ENCODE measurements at regions not wholly inside any gene's neighbourhood (a gene's known extent, or its start where the extent isn't known, plus 50 kb on each side); places are given as distances from the start of the nearest gene placed in this dataset.

DNA sequence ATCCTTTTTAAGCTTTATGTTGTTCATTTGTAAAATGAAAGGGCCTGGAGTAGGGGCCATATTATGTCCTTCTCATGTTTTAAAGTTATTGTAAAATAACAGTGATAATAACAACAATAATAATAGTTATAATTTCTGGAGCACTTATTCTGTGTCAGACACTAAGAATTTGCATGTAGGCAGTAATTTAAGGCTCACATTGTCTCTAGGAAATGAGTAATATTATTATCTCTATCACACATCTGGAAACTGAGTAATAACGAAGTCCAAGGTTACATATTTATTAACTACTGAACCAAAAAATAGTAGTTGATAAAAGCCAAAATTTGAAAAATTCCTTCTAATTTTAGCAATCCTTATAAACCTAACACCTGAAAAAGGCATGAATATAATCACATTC is 520.7 kb upstream of the PABPC4L start:
- Histone ChIP-seq H3K9me2 (replicated peaks; ENCODE audit: insufficient read depth, low read length) (no peaks in the 10 kb centered on the region), H3K4me2 (ENCODE audit: low read depth, low read length, poor library complexity, severe bottlenecking) (no peak overlapping the region), H3K4me3 (ENCODE audit: insufficient read depth, low read length, poor library complexity, severe bottlenecking) (no peak overlapping the region), H3K9me3 (ENCODE audit: insufficient read depth, low read length) (no peaks in the 10 kb centered on the region), H3K27ac (ENCODE audit: low read depth, low read length) (no peak overlapping the region), H3F3A (ENCODE audit: insufficient read depth) (no peaks in the 10 kb centered on the region), H2AFZ (ENCODE audit: low read depth, low read length, severe bottlenecking) (no peak overlapping the region), H3K36me3 (ENCODE audit: low read length) (no peaks in the 10 kb centered on the region), H4K20me1 (ENCODE audit: low read depth, low read length) (no peaks in the 10 kb centered on the region), H3K27me3 (ENCODE audit: low read length) (no peaks in the 10 kb centered on the region), H3K79me2 (ENCODE audit: insufficient read depth, low read length) (no peaks in the 10 kb centered on the region), H3K9ac (ENCODE audit: low read length) (no peak overlapping the region)
- TF ChIP-seq, protein P1, sequence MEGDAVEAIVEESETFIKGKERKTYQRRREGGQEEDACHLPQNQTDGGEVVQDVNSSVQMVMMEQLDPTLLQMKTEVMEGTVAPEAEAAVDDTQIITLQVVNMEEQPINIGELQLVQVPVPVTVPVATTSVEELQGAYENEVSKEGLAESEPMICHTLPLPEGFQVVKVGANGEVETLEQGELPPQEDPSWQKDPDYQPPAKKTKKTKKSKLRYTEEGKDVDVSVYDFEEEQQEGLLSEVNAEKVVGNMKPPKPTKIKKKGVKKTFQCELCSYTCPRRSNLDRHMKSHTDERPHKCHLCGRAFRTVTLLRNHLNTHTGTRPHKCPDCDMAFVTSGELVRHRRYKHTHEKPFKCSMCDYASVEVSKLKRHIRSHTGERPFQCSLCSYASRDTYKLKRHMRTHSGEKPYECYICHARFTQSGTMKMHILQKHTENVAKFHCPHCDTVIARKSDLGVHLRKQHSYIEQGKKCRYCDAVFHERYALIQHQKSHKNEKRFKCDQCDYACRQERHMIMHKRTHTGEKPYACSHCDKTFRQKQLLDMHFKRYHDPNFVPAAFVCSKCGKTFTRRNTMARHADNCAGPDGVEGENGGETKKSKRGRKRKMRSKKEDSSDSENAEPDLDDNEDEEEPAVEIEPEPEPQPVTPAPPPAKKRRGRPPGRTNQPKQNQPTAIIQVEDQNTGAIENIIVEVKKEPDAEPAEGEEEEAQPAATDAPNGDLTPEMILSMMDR (IDR thresholded peaks at IDR 0.05; ENCODE audit: insufficient read depth, low read length, poor library complexity, severe bottlenecking), result no peak
- no peak for TF ChIP-seq EZH2phosphoT487 (conservative IDR thresholded peaks at IDR 0.05; ENCODE audit: low read length)

DNA sequence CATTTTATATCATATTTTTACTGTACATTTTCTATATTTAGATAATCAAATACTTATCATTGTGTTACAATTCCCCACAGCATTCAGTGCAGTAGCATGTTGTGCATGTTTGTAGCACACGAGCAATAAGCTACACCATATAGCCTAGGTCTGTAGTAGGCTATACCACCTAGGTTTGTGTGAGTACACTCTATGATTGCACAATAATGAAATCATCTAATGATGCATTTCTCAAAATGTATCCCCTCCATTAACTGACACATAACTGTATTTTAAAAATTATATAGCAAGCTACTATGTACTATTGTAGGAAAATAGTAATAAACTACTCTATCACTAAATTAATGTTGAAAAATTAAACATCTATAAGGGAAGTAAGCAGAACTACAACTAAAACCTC is 518.4 kb upstream of the PABPC4L start:
- Histone ChIP-seq H3K79me2 (ENCODE audit: insufficient read depth, low read length) (no peaks in the 10 kb centered on the region), H3K4me3 (ENCODE audit: insufficient read depth, low read length, poor library complexity, severe bottlenecking) (no peak overlapping the region), H3K36me3 (ENCODE audit: low read length) (no peaks in the 10 kb centered on the region), H3F3A (ENCODE audit: insufficient read depth) (no peaks in the 10 kb centered on the region), H3K27ac (ENCODE audit: low read depth, low read length) (no peak overlapping the region), H2AFZ (ENCODE audit: low read depth, low read length, severe bottlenecking) (no peak overlapping the region), H3K9me2 (replicated peaks; ENCODE audit: insufficient read depth, low read length) (no peaks in the 10 kb centered on the region), H4K20me1 (ENCODE audit: low read depth, low read length) (no peaks in the 10 kb centered on the region), H3K27me3 (ENCODE audit: low read length) (no peaks in the 10 kb centered on the region), H3K9ac (ENCODE audit: low read length) (no peak overlapping the region), H3K4me2 (ENCODE audit: low read depth, low read length, poor library complexity, severe bottlenecking) (no peak overlapping the region), H3K9me3 (ENCODE audit: insufficient read depth, low read length) (no peaks in the 10 kb centered on the region)
- no peak for TF ChIP-seq EZH2phosphoT487 (conservative IDR thresholded peaks at IDR 0.05; ENCODE audit: low read length)

DNA sequence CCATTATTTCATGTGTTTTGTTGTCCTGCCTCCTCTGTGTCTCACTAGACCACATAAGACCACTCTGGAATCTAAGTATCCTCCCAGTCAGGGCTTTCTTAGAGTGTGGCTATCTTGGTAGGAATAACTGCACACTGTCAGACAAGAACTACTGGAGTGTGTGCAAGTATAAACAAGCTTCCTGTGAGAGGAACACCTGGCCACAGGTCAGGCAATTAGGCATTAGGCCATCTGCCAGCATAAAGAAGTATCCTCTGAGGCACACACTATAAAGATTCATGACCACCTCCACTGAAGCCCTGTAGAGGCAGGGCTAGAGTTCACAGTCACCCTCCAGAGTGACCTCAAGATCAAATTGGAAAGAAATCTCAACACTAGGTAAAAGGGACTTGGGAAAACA is 507.0 kb upstream of the PABPC4L start:
- Histone ChIP-seq H3K9ac (ENCODE audit: low read length) (no peak overlapping the region), H4K20me1 (ENCODE audit: low read depth, low read length) (no peaks in the 10 kb centered on the region), H3K9me2 (replicated peaks; ENCODE audit: insufficient read depth, low read length) (no peaks in the 10 kb centered on the region), H2AFZ (ENCODE audit: low read depth, low read length, severe bottlenecking) (no peak overlapping the region), H3K79me2 (ENCODE audit: insufficient read depth, low read length) (no peaks in the 10 kb centered on the region), H3K27ac (ENCODE audit: low read depth, low read length) (no peak overlapping the region), H3K9me3 (ENCODE audit: insufficient read depth, low read length) (no peaks in the 10 kb centered on the region), H3K27me3 (ENCODE audit: low read length) (no peaks in the 10 kb centered on the region), H3F3A (ENCODE audit: insufficient read depth) (no peaks in the 10 kb centered on the region), H3K4me3 (ENCODE audit: insufficient read depth, low read length, poor library complexity, severe bottlenecking) (no peak overlapping the region), H3K4me2 (ENCODE audit: low read depth, low read length, poor library complexity, severe bottlenecking) (no peak overlapping the region), H3K36me3 (ENCODE audit: low read length) (no peaks in the 10 kb centered on the region)
- no peak for TF ChIP-seq EZH2phosphoT487 (conservative IDR thresholded peaks at IDR 0.05; ENCODE audit: low read length)
- TF ChIP-seq, protein P1 (IDR thresholded peaks at IDR 0.05; ENCODE audit: insufficient read depth, low read length, poor library complexity, severe bottlenecking), result no peak

DNA sequence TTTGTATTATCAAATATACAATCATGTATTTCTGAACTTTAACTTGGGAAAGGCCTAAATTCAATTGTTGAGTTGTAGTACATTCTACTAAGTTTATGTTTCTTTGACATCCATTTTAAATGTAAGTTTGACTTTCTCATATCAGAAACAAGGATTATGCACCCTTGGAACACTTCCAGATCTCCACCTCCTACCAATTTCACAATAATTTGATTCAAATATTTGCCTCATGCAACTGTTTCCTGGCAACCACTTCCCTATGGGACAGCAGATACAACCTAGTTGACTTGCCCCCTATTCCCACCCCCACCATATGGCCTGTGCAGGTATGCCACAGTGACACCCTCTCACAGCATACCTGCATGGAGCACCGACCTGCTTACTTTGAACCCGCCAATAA is 506.4 kb upstream of the PABPC4L start:
- H3K9me2 ChIP-seq (replicated peaks; ENCODE audit: insufficient read depth, low read length), result no peaks in the 10 kb centered on the region
- no peaks in the 10 kb centered on the region for H3K9me3 ChIP-seq (ENCODE audit: insufficient read depth, low read length)
- no peaks in the 10 kb centered on the region for H3K36me3 ChIP-seq (ENCODE audit: low read length)
- no peak overlapping the region for H3K4me2 ChIP-seq (ENCODE audit: low read depth, low read length, poor library complexity, severe bottlenecking)
- no peaks in the 10 kb centered on the region for H4K20me1 ChIP-seq (ENCODE audit: low read depth, low read length)
- H3K4me3 ChIP-seq (ENCODE audit: insufficient read depth, low read length, poor library complexity, severe bottlenecking), result no peak overlapping the region
- H3F3A ChIP-seq (ENCODE audit: insufficient read depth), result no peaks in the 10 kb centered on the region
- no peak overlapping the region for H3K27ac ChIP-seq (ENCODE audit: low read depth, low read length)
- H3K79me2 ChIP-seq (ENCODE audit: insufficient read depth, low read length), result no peaks in the 10 kb centered on the region
- H2AFZ ChIP-seq (ENCODE audit: low read depth, low read length, severe bottlenecking), result no peak overlapping the region
- TF ChIP-seq, protein P1 (IDR thresholded peaks at IDR 0.05; ENCODE audit: insufficient read depth, low read length, poor library complexity, severe bottlenecking), result no peak
- no peak for TF ChIP-seq EZH2phosphoT487 (conservative IDR thresholded peaks at IDR 0.05; ENCODE audit: low read length)
- no peaks in the 10 kb centered on the region for H3K27me3 ChIP-seq (ENCODE audit: low read length)
- H3K9ac ChIP-seq (ENCODE audit: low read length), result no peak overlapping the region

All from SU-DHL-6 (cell line).